Esophagus squamous epithelium (tissue), 5 donors: ENCODE measurements at regions not wholly inside any gene's neighbourhood (a gene's known extent, or its start where the extent isn't known, plus 50 kb on each side); places are given as distances from the start of the nearest gene placed in this dataset.

Experiments used
- DNase-seq: peaks from one replicate; lab custom pipeline; 2025; lab: John Stamatoyannopoulos, UW
- H3K27ac ChIP-seq, 4 donors: fragments of 200-600 bp; sonication (generic); one replicate each; pipeline ENCODE4 v1.5.1; 2016 to 2019; ENCODE audit warnings: mild to moderate bottlenecking in 1 of 4
- H3K27me3 ChIP-seq, 4 donors: fragments of 200-600 bp; sonication (generic); 1 replicate in 3 of 4; 2 replicates in 1 of 4; pipeline versions ENCODE4 v1.5.1 to v1.6.0; 2017 to 2021; ENCODE audit warnings: antibody characterized with exemption in 1 of 4
- H3K36me3 ChIP-seq, 3 donors: fragments of 200-600 bp; sonication (generic); one replicate each; pipeline ENCODE4 v1.5.1; 2016 to 2019
- H3K4me1 ChIP-seq, 3 donors: fragments of 200-600 bp; sonication (generic); one replicate each; pipeline ENCODE4 v1.5.1; 2017 to 2019
- H3K4me3 ChIP-seq, 4 donors: fragments of 200-600 bp; sonication (generic); 1 replicate in 3 of 4; 2 replicates in 1 of 4; pipeline ENCODE4 v1.5.1; 2016 to 2019; ENCODE audit warnings: mild to moderate bottlenecking in 2 of 4, moderate library complexity in 1 of 4
- H3K9me3 ChIP-seq, 3 donors: fragments of 200-600 bp; sonication (generic); one replicate each; pipeline ENCODE4 v1.5.1; 2016 to 2019
- POLR2A ChIP-seq, 4 donors: fragments of 450-650 bp; IDR thresholded peaks; one replicate each; pipeline ENCODE4 v1.6.1; 2017; ENCODE audit warnings: antibody characterized with exemption in 4 of 4, mild to moderate bottlenecking in 4 of 4, moderate library complexity in 3 of 4
- WGBS, 2 donors: methylation state at CpG; one replicate each; pipeline ENCODE4 v1.1.5; 2018; 5-methylcytosine and 5-hydroxymethylcytosine counted together
- intact Hi-C: fragments of 100-400 bp; cut with DNase I; formaldehyde crosslinking; loops from one replicate; pipeline ENCODE4 v1.15.0; 2022
- TF ChIP-seq, protein P1 (sequence below), 6 experiments: fragments of 450-650 bp in 4 of 6; fragments of 200-600 bp in 2 of 6; sonication (generic) in 2 of 6; IDR thresholded peaks; one replicate each; pipeline ENCODE4 v1.5.1; 2016 to 2019; ENCODE audit warnings: antibody characterized with exemption in 6 of 6, mild to moderate bottlenecking in 4 of 6, moderate library complexity in 4 of 6
- donor health status: DM: yes; HTN: yes; CAD: no.

DNA sequence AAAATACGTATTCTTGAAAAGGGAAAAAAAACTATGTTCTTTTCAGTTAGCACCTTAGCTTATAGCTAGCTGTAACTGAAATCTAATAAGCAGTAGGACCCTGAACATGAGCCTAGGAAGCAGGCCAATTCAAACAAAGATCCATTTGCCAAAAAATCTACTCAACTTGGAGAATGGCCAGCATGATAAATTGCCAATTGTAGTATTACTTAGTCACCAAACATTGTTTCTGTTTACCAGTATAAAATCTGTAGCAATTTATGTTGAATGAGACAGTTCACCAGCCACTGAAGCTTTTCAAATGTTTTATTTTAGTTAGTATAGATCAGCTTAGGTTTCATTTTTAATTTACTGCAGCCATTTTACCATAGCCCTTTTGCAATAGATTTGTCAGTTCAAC, 323.6 kb upstream of the DIPK2B start:
- no peak for DNase-seq
- TF ChIP-seq, protein P1, sequence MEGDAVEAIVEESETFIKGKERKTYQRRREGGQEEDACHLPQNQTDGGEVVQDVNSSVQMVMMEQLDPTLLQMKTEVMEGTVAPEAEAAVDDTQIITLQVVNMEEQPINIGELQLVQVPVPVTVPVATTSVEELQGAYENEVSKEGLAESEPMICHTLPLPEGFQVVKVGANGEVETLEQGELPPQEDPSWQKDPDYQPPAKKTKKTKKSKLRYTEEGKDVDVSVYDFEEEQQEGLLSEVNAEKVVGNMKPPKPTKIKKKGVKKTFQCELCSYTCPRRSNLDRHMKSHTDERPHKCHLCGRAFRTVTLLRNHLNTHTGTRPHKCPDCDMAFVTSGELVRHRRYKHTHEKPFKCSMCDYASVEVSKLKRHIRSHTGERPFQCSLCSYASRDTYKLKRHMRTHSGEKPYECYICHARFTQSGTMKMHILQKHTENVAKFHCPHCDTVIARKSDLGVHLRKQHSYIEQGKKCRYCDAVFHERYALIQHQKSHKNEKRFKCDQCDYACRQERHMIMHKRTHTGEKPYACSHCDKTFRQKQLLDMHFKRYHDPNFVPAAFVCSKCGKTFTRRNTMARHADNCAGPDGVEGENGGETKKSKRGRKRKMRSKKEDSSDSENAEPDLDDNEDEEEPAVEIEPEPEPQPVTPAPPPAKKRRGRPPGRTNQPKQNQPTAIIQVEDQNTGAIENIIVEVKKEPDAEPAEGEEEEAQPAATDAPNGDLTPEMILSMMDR (IDR thresholded peaks at IDR 0.05), result no peak
- TF ChIP-seq POLR2A (IDR thresholded peaks at IDR 0.05), result no peak
- intact Hi-C loops, result no loop called here
- Histone ChIP-seq H3K4me3 (no peak overlapping the region), H3K9me3 (no peaks in the 10 kb centered on the region), H3K4me1 (no peaks in the 10 kb centered on the region), H3K27me3 (no peaks in the 10 kb centered on the region), H3K36me3 (no peaks in the 10 kb centered on the region), H3K27ac (no peak overlapping the region)
- WGBS, 2 donors, result 85 to 88% methylated on average over 1 of the region's 1 CpG

GRCh38 chrX:45518552-45518951, 317.9 kb upstream of the DIPK2B start:
- DNase-seq, result no peak
- Histone ChIP-seq H3K4me1 (peaks cover 3 to 27% (median 8%) of the 10 kb centered on the region in 3 donors), H3K36me3 (no peaks in the 10 kb centered on the region), H3K9me3 (no peaks in the 10 kb centered on the region), H3K4me3 (no peak overlapping the region), H3K27me3 (no peaks in the 10 kb centered on the region), H3K27ac (no peak overlapping the region)
- intact Hi-C loops, result no loop called here
- WGBS, 2 donors, result 43 to 71% methylated on average over 1 of the region's 1 CpG
- TF ChIP-seq POLR2A (IDR thresholded peaks at IDR 0.05), result no peak
- TF ChIP-seq, protein P1 (IDR thresholded peaks at IDR 0.05), result no peak

DNA sequence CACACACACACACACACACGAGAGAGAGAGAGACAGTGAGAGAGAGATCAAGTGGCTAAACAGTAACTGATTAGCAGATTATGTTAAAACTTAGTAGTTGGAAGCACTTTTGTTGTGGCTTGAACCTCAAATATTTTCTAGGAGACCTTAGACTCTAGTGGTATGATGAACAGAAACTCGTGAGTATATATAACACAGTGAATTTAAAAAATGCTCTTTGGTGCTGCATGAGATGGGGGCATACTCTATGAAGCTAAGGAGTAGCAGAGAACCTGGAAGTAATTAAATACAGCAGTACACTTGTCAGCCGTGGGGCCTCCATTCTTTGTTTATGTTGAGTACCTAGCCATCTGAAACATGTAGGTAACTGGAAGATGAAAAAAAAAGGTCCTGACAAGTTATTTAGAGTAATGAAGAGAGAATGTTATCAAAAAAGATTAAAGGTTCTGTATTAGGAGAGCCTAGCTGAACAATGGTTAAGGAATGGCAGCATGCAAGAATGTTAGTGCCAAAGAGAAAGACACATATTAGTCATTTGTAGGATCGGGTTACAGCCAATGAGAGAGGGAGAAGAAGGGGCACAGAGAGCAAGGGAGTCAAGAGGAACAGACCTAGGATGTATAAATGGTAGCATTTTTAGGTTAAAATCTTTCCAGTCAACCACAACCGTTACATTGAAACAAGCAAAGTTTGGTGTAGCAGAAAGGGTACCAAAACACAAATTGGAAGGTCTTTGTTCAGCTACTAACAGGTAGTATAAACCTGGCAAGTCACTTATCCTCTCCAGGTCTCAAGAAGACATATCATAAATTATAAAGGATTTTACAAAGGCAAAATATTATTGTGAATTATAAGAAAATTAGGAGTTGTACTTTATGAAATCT, 316.7 kb upstream of the DIPK2B start:
- Histone ChIP-seq H3K9me3 (no peaks in the 10 kb centered on the region), H3K4me3 (no peak overlapping the region), H3K27me3 (no peaks in the 10 kb centered on the region), H3K4me1 (peaks cover 3 to 32% (median 8%) of the 10 kb centered on the region in 3 donors), H3K36me3 (no peaks in the 10 kb centered on the region), H3K27ac (no peak overlapping the region)
- no peak for TF ChIP-seq POLR2A (IDR thresholded peaks at IDR 0.05)
- TF ChIP-seq, protein P1 (IDR thresholded peaks at IDR 0.05), result no peak
- no peak for DNase-seq
- 41 to 52% methylated on average over 4 to 5 of the region's 5 CpGs for WGBS, 2 donors
- intact Hi-C loops, result no loop called here

DNA sequence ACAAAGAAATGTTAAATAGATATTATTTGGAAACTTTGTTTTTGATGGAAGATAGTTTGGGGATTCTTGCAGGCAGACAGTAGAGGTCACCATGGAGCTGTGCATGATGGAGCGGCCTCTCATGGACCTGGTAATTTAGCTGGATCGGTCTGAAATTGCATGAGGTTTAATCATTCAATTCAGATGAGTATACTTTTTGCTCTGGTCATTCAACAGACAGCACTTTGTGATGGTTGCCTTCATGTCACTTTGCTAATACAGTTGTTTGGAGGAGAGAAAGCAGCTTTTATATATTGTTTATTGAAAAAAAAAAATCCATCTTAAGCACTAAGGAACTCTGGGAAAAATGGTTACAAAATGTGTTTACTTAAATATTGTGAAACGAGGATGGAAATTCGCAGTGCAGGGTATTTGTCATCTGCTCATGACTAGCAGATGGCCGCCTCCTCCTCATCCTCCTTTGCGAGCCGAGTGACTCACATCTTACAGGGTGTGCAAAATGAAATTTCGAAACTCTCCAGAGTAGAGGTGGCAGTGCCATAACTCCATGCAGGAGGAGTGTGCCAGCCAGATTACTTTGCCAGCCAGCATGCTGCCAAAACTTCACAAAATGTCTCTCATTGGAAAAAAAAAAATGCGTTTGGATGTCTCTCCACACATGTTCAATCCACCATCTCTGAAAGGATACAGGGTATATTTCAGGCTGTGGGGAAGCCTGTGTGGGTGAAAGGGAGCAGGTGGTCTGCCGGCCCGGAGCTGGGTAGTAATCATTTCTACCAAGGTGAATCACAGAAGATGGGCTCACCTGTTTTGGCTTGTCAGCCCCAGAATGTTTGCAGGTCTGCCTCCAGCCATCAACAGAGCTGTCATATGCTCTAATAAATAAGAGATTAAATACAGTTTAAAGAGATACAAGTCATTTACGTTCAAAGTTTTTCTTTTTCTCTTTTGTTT, 314.9 kb upstream of the DIPK2B start:
- TF ChIP-seq, protein P1 (IDR thresholded peaks at IDR 0.05), result peak in 4 of 6 experiments; percentile 32 to 51 (median 46)
- TF ChIP-seq POLR2A (IDR thresholded peaks at IDR 0.05), result peak in 1 of 4 donors; percentile 6
- Histone ChIP-seq H3K36me3 (no peaks in the 10 kb centered on the region), H3K27ac (peak overlapping the region; percentile 49 to 77 (median 63)), H3K4me3 (no peak overlapping the region), H3K4me1 (peaks cover 3 to 32% (median 8%) of the 10 kb centered on the region in 3 donors), H3K27me3 (no peaks in the 10 kb centered on the region), H3K9me3 (no peaks in the 10 kb centered on the region)
- no peak for DNase-seq
- 13 to 20% methylated on average over 10 to 12 of the region's 12 CpGs for WGBS, 2 donors
- intact Hi-C loops, result no loop called here
